ENCODE measurements at regions not wholly inside any gene's neighbourhood (a gene's known extent, or its start where the extent isn't known, plus 50 kb on each side); places are given as distances from the start of the nearest gene placed in this dataset.
A peak's percentile ranks its signal among the peaks of the same experiment; 100 is the strongest.

DNA sequence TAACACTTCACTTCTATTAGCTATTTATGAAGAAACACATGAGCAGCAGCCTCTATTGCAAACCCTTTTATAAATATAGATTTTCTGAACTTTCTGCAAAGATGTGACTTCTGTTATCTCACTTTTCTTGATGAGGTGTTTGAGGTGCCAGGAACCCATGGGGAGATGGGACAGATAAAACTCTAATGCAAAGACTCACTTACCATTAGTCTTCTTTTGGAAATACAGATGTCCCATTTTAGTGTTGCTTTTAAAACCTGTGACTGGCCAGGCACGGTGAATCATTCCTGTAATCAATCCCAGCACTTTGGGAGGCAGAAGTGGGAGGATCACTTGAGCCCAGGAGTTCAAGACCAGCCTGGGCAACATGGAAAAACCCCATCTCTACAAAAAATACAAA lies 171.3 kb upstream of the GAS1 start:
- DNase-seq (ENCODE audit: low read depth in 2 of 2), result no peak

DNA sequence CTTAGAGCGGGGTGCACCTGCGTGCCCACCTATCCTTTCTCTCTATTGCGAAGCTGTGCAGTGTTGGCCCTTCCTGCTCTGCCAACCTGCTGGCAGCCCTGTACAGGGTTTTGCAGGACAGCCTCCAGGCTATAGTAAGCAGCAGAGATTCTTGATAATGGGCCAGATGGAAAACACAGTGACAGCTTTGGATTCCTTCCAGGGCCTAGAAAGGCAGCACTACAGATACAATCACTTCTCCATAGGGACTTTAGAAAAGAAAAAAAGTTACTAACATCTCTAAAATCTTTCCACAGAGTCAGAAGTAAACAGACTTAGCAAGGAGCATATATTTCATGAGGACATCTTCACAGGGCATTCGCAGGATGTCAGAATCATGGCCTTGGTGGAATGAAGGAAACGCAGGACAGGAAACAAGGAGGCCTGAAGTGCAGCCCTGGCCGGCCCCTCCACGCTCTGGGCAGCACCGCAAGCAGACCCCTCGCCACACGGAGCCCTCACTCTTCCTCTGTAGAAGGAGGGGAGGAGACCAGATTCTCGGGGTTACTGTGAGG lies 172.1 kb upstream of the GAS1 start:
- no peak for DNase-seq (ENCODE audit: low read depth in 2 of 2)

DNA sequence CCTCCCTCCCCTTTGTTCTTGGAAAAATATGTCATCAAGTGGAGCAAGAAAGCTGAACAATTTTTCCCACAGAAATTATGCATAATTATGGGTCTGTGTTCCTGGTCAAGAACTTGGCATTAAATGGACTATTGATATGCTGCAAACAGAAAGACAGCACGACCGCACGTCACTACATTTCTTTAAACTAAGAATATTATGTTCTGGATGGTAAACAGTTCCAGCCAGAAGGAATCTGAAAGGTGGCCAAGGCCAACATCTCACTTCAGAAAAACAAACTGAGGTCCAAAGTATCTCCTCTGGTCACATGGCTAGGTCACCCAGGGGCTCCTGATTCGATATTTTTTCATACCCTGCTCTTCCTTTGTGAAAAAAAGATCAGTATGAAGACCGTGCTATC lies 173.3 kb upstream of the GAS1 start:
- no peak for DNase-seq (ENCODE audit: low read depth in 2 of 2)

DNA sequence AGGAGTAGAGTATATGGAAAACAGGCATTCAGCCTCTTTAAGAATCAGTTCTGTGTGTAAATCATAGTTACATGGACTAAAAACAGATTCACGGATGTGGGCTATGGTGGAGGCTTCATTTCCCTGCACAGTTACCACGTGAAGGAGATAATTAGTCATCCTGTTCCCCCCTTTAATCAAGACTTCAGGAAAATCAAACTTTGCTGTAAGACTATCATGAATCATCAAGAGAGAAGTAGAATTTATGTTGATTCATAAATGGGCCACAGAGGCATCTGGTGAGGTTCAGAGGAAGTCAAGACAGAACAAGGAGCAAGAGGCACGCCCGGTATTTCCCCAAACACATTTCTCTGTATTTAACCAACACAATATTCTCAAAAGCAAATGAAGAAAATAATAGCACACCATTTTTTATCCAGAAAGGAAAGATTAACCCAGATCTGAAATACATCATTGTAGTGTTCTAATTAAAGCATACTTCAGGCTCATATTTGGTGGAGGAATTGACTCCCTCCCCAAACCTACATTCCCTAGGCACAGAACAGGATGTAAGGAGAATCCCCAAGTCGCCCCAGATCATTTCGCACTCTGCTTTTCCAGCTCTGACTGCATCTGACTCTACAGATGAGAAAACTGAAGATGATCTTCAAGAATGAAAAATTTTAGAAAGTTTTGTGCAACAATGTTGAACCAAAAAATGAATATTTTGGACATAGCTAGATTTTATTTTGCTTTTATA lies 175.8 kb upstream of the GAS1 start:
- DNase-seq (ENCODE audit: low read depth in 2 of 2), result peak in 1 of 2 donors; percentile 0

DNA sequence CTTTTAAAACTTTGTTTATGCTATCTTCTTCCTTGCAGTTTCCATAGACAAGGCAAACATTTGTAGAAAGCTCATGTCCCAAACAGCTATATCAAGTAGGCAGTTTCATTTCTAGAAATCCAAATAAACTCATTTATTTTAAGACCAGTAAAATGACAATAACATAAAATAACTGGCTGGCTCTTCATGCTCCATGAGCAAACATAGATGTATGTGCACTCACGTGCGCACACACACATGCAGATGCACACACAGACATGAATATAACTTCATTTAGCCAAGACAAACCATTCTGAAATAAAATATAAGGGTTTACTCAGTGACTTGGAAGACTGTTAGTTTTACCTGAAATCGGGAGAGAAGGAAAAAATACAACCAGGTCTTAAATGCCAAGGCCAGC lies 176.5 kb upstream of the GAS1 start:
- no peak for DNase-seq (ENCODE audit: low read depth in 2 of 2)

DNA sequence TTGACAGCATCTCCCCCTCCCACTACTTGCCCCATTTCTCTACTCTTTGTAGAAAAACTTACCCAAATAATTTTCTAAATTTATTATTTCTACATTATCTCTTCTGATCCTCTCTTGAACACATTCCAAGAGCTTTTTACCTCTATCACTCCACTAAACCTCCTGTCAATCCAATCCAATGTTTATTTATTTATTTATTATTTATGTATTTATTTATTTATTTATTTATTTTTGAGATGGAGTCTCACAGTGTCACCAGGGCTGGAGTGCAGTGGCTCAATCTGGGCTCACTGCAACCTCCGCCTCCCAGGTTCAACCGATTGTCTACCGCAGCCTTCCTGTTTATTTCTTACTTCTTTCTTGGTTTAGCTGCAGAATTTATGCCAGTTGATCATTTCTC lies 178.5 kb upstream of the GAS1 start:
- DNase-seq (ENCODE audit: low read depth in 2 of 2), result no peak

DNA sequence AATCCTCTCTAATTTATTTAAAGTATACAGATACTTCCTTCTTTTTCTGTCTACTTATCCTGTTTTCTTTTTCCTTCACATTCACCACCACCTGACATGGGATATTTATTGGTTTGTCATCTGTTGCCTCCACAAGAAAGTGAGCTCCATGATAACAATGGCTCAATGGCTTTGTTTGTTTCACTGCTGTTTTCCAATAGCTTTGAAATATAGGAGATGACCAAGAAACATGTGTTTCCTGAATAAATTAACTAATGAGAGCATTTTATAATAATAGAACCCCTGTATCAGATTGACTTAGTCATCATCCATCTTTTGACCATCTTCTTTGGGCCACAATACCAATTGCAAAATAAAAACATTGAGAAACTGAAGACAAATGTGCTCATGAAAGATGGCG lies 180.2 kb upstream of the GAS1 start:
- no peak for DNase-seq (ENCODE audit: low read depth in 2 of 2)

DNA sequence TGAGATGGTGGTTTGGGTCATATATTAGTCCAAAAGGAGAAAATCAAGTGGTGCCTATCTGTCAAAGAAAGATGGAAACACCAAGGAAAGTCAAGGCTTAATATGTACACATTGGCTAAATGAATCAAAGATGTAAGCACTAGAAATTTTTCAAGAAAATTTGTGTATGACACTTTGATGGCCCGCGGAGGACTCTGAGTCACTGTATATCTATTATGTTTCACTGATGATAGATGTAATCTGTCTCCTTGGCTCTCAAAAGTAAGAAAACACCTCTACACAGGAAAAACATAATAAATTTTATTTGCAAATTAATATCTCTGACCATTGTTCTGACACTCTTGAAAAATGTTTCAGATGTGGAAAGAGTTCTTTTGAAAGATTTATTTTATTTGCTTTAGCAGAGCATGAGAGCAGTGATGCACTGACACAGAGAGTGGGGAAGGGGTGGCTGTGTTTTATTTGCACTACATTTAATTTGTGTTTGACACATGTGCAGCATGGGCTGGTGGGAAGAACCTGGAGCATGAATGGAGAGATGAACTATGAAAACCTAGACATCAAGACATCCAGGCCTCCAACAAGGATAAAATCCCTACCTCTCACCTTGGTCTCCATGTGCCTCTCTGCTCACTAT lies 180.8 kb upstream of the GAS1 start:
- DNase-seq (ENCODE audit: low read depth in 2 of 2), result no peak

DNA sequence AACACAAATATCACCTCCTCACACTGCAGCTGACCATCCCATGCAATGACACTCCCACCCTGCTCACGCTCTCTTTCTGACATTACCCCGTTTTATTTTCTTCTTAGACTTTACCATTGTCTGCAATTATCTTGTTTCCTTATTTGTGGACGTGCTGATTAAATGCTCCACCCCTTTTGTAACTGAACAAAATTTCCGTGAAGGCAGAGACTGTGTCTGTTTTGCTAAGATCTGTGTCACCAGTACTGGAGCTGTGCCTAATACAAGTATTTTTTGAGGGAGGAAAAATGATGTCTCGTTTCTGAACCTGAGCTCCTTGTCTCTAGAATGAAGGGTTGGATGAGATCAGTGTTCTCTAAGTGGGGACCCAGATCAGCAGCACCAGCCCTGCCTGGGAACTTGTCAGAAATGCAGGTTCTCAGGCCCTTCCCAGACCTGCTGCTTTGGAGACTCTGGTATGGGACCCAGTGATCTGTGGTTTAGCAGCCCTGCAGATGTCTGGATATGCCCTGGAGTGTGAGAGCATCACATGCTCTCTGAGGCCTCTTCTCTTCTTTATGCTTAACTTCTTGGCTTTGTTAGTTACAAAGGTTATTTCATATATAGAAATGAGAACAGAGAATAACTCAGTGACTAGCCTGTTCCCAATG lies 181.7 kb upstream of the GAS1 start:
- no peak for DNase-seq (ENCODE audit: low read depth in 2 of 2)

DNA sequence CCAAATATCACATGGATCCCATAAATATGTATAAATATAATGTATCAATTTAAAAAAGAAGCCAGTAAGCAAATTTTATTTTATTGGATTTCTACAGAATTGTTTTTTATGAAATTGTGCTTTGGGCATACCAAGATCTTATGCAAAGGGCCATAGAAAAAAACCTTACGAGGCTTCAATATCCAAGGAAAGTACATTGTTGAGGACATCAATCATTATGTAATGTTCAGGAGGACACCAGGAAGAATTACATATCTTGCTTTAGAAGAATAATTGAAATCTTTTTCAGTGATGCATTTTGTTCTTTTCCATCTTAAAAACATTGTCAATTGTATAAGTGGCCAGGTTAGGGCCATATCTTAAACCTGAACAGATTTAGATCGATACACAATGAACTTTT lies 187.8 kb upstream of the GAS1 start:
- DNase-seq (ENCODE audit: low read depth in 2 of 2), result no peak

DNA sequence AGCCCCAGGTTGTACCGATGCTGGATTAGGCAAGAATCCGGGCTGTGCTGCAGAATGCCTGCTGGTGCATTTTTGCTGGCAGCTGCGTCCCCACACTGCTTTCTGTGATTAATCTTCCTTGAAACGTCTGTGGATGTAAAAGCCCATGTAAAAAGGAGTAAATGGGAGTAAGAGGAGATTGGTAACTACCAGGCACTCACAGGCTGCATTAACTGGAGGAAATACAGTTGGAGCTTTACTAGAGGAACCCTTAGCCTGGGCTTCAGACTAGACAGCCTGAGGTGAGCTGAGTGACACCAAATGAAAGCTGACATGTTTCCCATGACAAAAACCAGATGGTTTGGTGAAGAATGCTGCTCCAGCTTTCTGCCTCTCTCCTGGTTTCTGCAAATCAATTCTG lies 190.4 kb upstream of the GAS1 start:
- DNase-seq (ENCODE audit: low read depth in 2 of 2), result no peak

DNA sequence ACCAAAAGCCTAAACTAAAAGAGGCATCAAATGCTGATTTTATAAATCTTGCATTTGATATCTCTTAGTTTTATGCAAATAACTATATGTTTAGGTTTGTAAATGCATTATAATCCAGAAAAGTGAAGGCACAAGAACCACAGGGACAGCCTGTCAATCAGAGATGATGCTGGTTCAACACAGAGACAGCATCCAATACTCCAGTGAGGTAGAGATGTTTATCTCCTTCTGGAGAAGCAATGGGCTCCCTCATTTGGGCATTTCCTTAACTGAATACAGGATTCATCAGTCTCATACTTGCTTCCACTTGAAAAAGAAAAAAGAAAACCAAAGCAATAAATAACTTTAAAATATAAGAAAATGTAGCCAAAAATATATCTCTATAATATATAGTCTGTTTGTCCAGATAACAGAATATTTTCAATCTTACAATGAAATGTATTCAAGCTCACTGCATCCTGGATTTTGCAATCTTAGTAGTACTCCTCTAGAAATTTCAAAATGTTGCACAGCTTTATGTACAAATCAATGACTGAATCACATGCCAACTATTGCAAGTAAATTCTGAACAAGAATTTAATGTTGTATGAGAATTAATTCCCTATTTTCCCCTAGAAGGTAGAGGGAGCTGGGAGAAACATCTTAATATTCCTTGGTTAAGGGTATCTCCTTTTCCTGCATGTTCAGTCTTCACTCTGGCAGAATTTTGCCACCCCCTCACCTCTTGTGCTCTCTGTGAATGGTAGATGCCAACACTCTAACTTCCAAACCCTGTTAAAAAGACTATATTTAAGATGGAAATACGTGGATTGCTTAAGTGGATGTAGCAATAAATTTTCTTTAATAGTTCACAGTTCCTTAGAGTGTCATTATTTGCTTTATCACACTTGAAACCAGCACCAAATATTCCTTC lies 191.1 kb upstream of the GAS1 start:
- DNase-seq (ENCODE audit: low read depth in 2 of 2), result no peak

DNA sequence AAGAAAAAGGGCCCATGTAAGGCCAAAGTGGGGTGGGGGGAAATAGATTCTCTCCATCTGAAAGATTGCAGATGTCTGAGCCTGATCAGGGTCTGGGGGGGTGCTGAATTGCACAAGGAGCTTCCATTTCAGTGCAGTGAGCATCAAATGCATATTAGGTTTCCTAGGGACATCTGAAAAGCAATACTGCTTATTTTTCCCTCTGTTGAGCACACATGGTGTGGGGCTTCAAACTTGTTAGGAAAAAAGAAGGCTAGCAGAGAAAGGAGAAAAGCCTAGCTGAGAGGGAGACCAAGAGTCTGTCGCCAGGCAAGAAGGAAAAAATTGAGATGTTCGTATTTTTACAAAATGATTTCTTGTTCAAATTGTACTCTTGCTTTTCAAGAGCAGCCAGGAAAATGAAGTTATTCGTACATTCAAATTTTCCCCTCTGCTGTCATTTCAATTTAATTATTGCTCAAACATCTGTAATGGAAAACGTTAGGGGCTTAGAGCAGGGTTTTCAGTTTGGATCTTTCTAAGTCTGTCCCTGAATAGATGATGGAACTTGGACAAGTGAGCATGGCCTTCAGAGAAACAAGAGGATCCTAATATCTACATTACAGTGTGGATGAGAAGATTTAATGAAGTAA lies 191.9 kb upstream of the GAS1 start:
- DNase-seq (ENCODE audit: low read depth in 2 of 2), result no peak

DNA sequence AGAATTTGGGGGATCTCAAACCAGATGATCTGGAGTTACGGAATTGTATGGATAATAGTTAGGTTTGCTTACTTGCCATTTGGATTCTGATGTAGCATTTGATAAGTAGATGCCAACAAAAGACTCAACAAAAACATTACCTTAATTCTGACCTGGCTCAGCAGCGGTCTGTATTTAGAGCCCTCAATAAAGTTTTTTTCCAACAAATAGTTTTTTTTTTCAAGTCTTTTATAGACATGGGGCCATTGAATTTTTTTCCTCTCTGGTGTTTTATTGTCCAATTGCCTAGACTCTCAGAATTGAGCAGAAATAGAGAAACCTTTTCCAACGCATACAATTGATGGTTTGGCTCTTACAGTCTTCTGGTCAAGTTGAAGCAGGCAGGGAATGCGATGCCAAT lies 192.8 kb upstream of the GAS1 start:
- no peak for DNase-seq (ENCODE audit: low read depth in 2 of 2)

DNA sequence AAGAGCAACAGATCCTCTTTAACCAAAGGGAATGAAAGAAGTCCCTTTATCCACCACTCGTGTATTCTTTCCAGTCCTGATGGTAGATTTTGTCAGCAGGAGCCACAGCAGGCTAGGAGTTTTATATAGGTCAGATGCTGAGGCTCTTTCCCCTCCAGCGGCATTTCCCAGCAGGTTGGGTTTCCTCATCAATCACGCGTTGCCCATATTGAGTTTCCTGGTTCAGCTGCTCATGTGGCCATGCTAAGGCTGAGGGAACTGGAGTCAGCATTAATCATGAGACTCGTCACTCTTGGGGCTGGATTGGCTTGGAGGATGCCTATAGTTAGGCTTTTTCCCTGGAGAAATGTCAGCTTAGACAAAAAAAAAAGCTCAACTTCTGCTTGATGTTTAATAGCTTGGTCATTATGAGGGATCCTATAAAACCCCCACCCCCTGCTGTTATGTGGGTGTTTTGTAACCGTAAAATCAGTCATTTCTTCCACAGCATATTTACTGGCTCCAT lies 193.4 kb upstream of the GAS1 start:
- no peak for DNase-seq (ENCODE audit: low read depth in 2 of 2)

DNA sequence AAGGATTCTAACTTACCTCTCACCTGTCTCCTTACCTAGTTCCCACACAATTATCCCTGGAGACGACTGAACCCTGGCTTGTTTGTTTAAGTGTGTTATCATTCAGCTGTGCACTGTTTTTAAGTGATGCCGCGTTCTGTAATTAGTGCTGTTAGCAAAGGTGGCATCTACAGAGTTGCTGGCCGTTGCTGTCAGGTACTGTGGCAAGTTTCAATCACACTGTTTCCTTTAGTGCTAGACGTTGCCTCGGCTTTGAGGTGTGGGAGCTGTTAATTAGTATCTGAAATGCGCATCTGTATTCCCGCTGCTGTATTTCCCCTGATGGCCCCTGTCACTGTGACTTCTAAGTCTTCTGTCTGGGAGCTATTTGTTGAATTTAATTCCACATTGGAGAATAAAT lies 193.8 kb upstream of the GAS1 start:
- no peak for DNase-seq (ENCODE audit: low read depth in 2 of 2)

DNA sequence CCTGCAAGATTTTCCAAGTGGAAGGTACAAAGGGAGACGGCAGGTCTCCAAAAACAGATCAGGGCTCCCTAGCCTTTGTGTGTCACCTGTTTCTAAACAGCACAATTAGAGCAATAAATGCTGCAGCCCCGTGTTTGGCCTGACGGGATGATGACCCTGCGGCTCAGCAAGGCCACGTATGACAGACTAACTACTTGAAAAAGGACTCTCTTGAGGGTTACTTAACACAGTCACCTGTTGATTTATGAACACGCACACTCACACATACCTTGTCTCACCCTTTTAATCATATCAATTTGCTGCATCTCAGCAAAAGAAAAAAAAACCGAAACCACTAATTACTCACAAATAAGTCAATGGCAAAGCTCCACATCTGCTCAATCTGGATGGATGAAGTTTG lies 199.6 kb upstream of the GAS1 start:
- no peak for DNase-seq (ENCODE audit: low read depth in 2 of 2)

DNA sequence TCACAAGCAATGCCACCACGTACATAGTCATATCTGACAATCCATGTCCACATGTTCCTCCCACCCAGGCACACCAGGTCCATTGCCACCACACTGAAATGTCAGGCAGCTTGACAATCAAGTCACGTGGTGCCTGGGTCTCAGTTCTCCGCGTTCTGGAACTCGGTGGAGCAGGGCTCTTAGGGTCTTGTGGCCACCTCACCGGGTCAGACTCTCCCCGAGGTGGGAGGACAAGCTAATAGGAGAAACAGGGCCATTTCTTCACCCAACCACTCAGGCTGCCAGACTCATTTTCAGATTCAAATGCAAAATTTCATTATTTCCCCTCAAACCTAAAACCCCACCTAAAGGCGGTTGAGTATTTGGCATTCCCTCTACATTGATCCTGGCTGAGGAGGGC lies 200.5 kb upstream of the GAS1 start:
- DNase-seq (ENCODE audit: low read depth in 2 of 2), result no peak

DNA sequence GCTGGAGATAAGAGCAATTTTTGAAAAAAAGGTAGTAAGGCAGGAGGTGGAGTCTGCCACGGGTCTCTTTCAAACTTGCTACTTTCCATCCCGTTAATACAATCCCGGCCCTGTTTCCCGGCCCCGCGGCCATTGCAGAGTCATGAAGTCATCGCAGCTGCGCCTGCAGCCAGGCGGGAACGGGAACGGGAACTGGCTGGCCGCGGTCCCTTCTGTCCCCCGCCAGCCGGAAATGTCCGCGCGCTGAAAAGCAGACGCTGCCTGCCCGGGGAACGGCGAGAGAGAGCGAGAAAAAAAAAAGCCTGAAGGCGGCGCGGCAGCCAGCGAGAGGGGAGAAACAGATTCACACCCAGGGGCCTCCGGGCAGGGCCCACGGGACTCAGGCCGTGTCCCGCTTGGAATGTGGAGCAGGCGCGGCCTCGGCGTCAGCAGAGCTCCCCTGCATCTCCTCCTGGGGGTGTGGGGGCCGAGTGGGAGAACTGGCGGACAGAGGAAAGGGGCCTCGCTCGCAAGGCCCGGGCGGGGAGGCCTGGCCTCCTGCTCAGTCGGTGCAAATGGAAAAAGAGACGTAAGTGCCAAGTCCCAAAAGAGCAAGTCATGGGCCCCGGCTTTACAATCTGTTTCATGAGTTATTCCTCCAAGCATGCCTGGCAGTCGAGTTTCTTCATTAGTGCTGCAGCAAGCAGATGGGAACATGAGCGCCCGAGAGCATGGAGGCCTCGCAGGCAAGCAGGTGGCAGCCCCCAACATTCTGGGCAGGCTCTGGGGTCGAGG lies 201.2 kb upstream of the GAS1 start:
- DNase-seq (ENCODE audit: low read depth in 2 of 2), result no peak

DNA sequence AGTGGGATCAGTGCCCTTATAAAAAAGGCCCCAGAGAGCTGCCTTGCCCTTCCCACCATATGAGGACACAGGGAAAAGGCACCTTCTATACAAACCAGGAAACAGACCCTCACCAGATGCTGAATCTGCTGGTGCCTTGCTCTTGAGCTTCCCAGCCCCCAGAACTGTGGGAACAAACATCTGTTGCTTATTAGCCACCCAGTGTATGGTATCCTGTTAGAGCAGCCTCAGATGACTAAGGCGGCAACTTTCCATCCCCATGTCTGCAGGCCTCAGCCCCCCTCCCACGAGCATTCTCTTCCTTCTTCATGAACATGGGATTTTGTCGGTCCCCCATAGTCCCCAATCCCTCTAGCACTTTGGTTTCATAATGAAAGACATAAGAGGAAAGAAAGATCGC lies 202.5 kb upstream of the GAS1 start:
- no peak for DNase-seq (ENCODE audit: low read depth in 2 of 2)

DNA sequence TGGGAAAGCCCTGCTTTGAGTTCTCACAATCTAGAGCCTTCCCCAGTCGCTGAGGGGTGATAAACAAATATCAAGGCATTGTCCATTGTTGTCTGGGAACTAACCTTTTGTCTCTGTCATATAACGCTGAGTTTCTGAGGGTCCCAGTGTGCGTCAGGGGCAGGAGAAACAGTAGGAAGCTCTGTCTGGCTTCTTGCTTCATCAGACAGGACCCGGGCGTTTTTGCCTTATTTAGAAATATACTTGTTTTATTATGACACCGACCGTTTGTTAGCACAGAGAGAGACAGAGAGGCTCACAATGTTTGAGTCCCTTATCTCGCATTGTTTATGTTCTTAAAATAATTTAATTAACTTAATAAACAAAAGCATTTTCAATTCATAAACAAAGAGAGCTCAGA lies 204.9 kb upstream of the GAS1 start:
- no peak for DNase-seq (ENCODE audit: low read depth in 2 of 2)
